Uterus (tissue), 3 donors: ENCODE measurements at regions not wholly inside any gene's neighbourhood (a gene's known extent, or its start where the extent isn't known, plus 50 kb on each side); places are given as distances from the start of the nearest gene placed in this dataset.
A peak's percentile ranks its signal among the peaks of the same experiment; 100 is the strongest.

Source experiments
- DNase-seq, 2 donors: peaks; one replicate each; pipeline ENCODE4 v3.0.0-alpha.2; 2019 to 2020
- H3K27ac ChIP-seq, 2 donors: fragments of 200-600 bp; sonication (generic); 1 replicate in 1 of 2; 2 replicates in 1 of 2; pipeline ENCODE4 v1.5.1; 2016 to 2018
- H3K27me3 ChIP-seq, 2 donors: fragments of 200-600 bp; sonication (generic); one replicate each; pipeline ENCODE4 v1.5.1; 2018 to 2019; ENCODE audit warnings: control low read depth in 1 of 2
- H3K36me3 ChIP-seq, 2 donors: fragments of 200-600 bp; sonication (generic); one replicate each; pipeline ENCODE4 v1.5.1; 2019; ENCODE audit warnings: control low read depth in 1 of 2
- H3K4me1 ChIP-seq, 2 donors: fragments of 200-600 bp; sonication (generic); one replicate each; pipeline ENCODE4 v1.5.1; 2018 to 2019; ENCODE audit warnings: control low read depth in 1 of 2
- H3K4me3 ChIP-seq, 2 donors: fragments of 200-600 bp; sonication (generic); 1 replicate in 1 of 2; 2 replicates in 1 of 2; pipeline ENCODE4 v1.5.1; 2018 to 2019; ENCODE audit warnings: mild to moderate bottlenecking in 1 of 2
- H3K9me3 ChIP-seq, 2 donors: fragments of 200-600 bp; sonication (generic); one replicate each; pipeline ENCODE4 v1.5.1; 2019; ENCODE audit warnings: control low read depth in 1 of 2
- CTCF ChIP-seq, 4 experiments: fragments of 200-600 bp in 2 of 4; fragments of 450-650 bp in 2 of 4; sonication (generic) in 2 of 4; IDR thresholded peaks; one replicate each; pipeline ENCODE4 v1.5.1; 2016 to 2019; ENCODE audit warnings: antibody characterized with exemption in 4 of 4, mild to moderate bottlenecking in 2 of 4, moderate library complexity in 1 of 4
- POLR2A ChIP-seq, 2 donors: fragments of 450-650 bp; IDR thresholded peaks; one replicate each; pipeline ENCODE4 v1.6.1; 2016; ENCODE audit warnings: antibody characterized with exemption in 2 of 2, mild to moderate bottlenecking in 1 of 2, moderate library complexity in 1 of 2
- intact Hi-C: fragments of 100-400 bp; cut with DNase I; formaldehyde crosslinking; loops from one replicate; pipeline ENCODE4 v1.15.1; 2023; ENCODE audit warnings: low total_unique reads
- donor health status: DM: yes; HTN: yes; CAD: no.

GRCh38 chr3:126266291-126266840 lies 86.0 kb upstream of the ALDH1L1 start:
- no peaks in the 10 kb centered on the region for H3K27me3 ChIP-seq
- H3K27ac ChIP-seq, result peak overlapping the region; percentile 85 to 97
- no peak overlapping the region for H3K4me3 ChIP-seq
- H3K9me3 ChIP-seq, result no peaks in the 10 kb centered on the region
- TF ChIP-seq POLR2A (IDR thresholded peaks at IDR 0.05), result no peak
- no peak for TF ChIP-seq CTCF (IDR thresholded peaks at IDR 0.05)
- H3K36me3 ChIP-seq, result no peaks in the 10 kb centered on the region
- intact Hi-C loops, result no loop called here
- peak; percentile 66 to 68 for DNase-seq
- H3K4me1 ChIP-seq, result peaks cover 0 to 12% of the 10 kb centered on the region in 2 donors

GRCh38 chr3:126264952-126265351 lies 84.6 kb upstream of the ALDH1L1 start:
- H3K4me3 ChIP-seq, result no peak overlapping the region
- DNase-seq, result no peak
- H3K36me3 ChIP-seq, result no peaks in the 10 kb centered on the region
- H3K9me3 ChIP-seq, result no peaks in the 10 kb centered on the region
- no peak overlapping the region for H3K27ac ChIP-seq
- intact Hi-C loops, result no loop called here
- H3K4me1 ChIP-seq, result peaks cover 0 to 9% of the 10 kb centered on the region in 2 donors
- TF ChIP-seq CTCF (IDR thresholded peaks at IDR 0.05), result no peak
- no peak for TF ChIP-seq POLR2A (IDR thresholded peaks at IDR 0.05)
- no peaks in the 10 kb centered on the region for H3K27me3 ChIP-seq

GRCh38 chr3:126264381-126264780 lies 84.0 kb upstream of the ALDH1L1 start:
- intact Hi-C loops, result no loop called here
- H3K27me3 ChIP-seq, result no peaks in the 10 kb centered on the region
- TF ChIP-seq POLR2A (IDR thresholded peaks at IDR 0.05), result no peak
- no peak for TF ChIP-seq CTCF (IDR thresholded peaks at IDR 0.05)
- no peak overlapping the region for H3K27ac ChIP-seq
- H3K4me1 ChIP-seq, result peaks cover 0 to 4% of the 10 kb centered on the region in 2 donors
- no peak for DNase-seq
- no peak overlapping the region for H3K4me3 ChIP-seq
- no peaks in the 10 kb centered on the region for H3K9me3 ChIP-seq
- H3K36me3 ChIP-seq, result no peaks in the 10 kb centered on the region

GRCh38 chr3:126263971-126264370 lies 83.6 kb upstream of the ALDH1L1 start:
- no peaks in the 10 kb centered on the region for H3K9me3 ChIP-seq
- H3K36me3 ChIP-seq, result no peaks in the 10 kb centered on the region
- DNase-seq, result no peak
- no peak for TF ChIP-seq CTCF (IDR thresholded peaks at IDR 0.05)
- no peak for TF ChIP-seq POLR2A (IDR thresholded peaks at IDR 0.05)
- intact Hi-C loops, result no loop called here
- peaks cover 0 to 4% of the 10 kb centered on the region in 2 donors for H3K4me1 ChIP-seq
- no peaks in the 10 kb centered on the region for H3K27me3 ChIP-seq
- no peak overlapping the region for H3K27ac ChIP-seq
- H3K4me3 ChIP-seq, result no peak overlapping the region

- Histone ChIP-seq H3K9me3 (no peaks in the 10 kb centered on the region), H3K27ac (no peak overlapping the region), H3K4me1 (peaks cover 0 to 4% of the 10 kb centered on the region in 2 donors), H3K4me3 (no peak overlapping the region), H3K27me3 (no peaks in the 10 kb centered on the region), H3K36me3 (no peaks in the 10 kb centered on the region)
- TF ChIP-seq CTCF (IDR thresholded peaks at IDR 0.05) (no peak), POLR2A (IDR thresholded peaks at IDR 0.05) (no peak)
- intact Hi-C loops, result no loop called here
- DNase-seq, result no peak
These were observed 83.2 kb upstream of the ALDH1L1 start for GRCh38 chr3:126263539-126263938.
